ENCODE measurements at regions not wholly inside any gene's neighbourhood (a gene's known extent, or its start where the extent isn't known, plus 50 kb on each side); places are given as distances from the start of the nearest gene placed in this dataset.
"Not testable (repeated sequence)": the region's sequence is repeated elsewhere in the genome, so short reads cannot be mapped to it uniquely, and the experiment has no call there.

- no peak overlapping the region for H3K4me3 ChIP-seq
- TF ChIP-seq CTCF (IDR thresholded peaks at IDR 0.05) = no peak
- H3K27ac ChIP-seq = no peak overlapping the region
- no peaks in the 10 kb centered on the region for H3K4me1 ChIP-seq (ENCODE audit: control insufficient read depth in 1 of 2, low read depth in 2 of 2)
- DNase-seq (ENCODE audit: low spot score) (no peak), ATAC-seq (ENCODE audit: insufficient number of reproducible peaks, low FRiP score, low read depth) (no peak)
- no peaks in the 10 kb centered on the region for H3K36me3 ChIP-seq
- no peaks in the 10 kb centered on the region for H3K27me3 ChIP-seq (replicated peaks; ENCODE audit: insufficient read depth)
- H3K9me3 ChIP-seq = no peaks in the 10 kb centered on the region
Observed at GRCh38 chr2:183829931-183830330, 705.7 kb downstream of the NUP35 start.

GRCh38 chr2:183837157-183837556 is 712.9 kb downstream of the NUP35 start:
- Histone ChIP-seq H3K4me1 (ENCODE audit: control insufficient read depth in 1 of 2, low read depth in 2 of 2) (no peaks in the 10 kb centered on the region), H3K27me3 (replicated peaks; ENCODE audit: insufficient read depth) (no peaks in the 10 kb centered on the region), H3K4me3 (no peak overlapping the region), H3K36me3 (no peaks in the 10 kb centered on the region), H3K9me3 (no peaks in the 10 kb centered on the region), H3K27ac (no peak overlapping the region)
- no peak for TF ChIP-seq CTCF (IDR thresholded peaks at IDR 0.05)
- ATAC-seq (ENCODE audit: insufficient number of reproducible peaks, low FRiP score, low read depth) = no peak
- DNase-seq (ENCODE audit: low spot score) = no peak

- no peak overlapping the region for H3K4me3 ChIP-seq
- H3K4me1 ChIP-seq (ENCODE audit: control insufficient read depth in 1 of 2, low read depth in 2 of 2) = no peaks in the 10 kb centered on the region
- ATAC-seq (ENCODE audit: insufficient number of reproducible peaks, low FRiP score, low read depth) (no peak), DNase-seq (ENCODE audit: low spot score) (no peak)
- no peaks in the 10 kb centered on the region for H3K36me3 ChIP-seq
- H3K27me3 ChIP-seq (replicated peaks; ENCODE audit: insufficient read depth) = no peaks in the 10 kb centered on the region
- no peak overlapping the region for H3K27ac ChIP-seq
- no peak for TF ChIP-seq CTCF (IDR thresholded peaks at IDR 0.05)
- H3K9me3 ChIP-seq = no peaks in the 10 kb centered on the region
Observed at GRCh38 chr2:183838295-183838694, 714.1 kb downstream of the NUP35 start.

- no peak for TF ChIP-seq CTCF (IDR thresholded peaks at IDR 0.05)
- no peak overlapping the region for H3K4me3 ChIP-seq
- no peaks in the 10 kb centered on the region for H3K36me3 ChIP-seq
- no peaks in the 10 kb centered on the region for H3K4me1 ChIP-seq (ENCODE audit: control insufficient read depth in 1 of 2, low read depth in 2 of 2)
- DNase-seq (ENCODE audit: low spot score) (no peak), ATAC-seq (ENCODE audit: insufficient number of reproducible peaks, low FRiP score, low read depth) (no peak)
- H3K9me3 ChIP-seq = no peaks in the 10 kb centered on the region
- no peaks in the 10 kb centered on the region for H3K27me3 ChIP-seq (replicated peaks; ENCODE audit: insufficient read depth)
- no peak overlapping the region for H3K27ac ChIP-seq
Observed at GRCh38 chr2:183840061-183840584, 715.9 kb downstream of the NUP35 start.

- ATAC-seq (ENCODE audit: insufficient number of reproducible peaks, low FRiP score, low read depth); DNase-seq (ENCODE audit: low spot score); H3K9me3 ChIP-seq; H3K27ac ChIP-seq; H3K4me3 ChIP-seq; H3K36me3 ChIP-seq; H3K4me1 ChIP-seq (ENCODE audit: control insufficient read depth in 1 of 2, low read depth in 2 of 2); H3K27me3 ChIP-seq (replicated peaks; ENCODE audit: insufficient read depth): not testable (repeated sequence)
Observed at GRCh38 chr2:183849826-183850225, 725.6 kb downstream of the NUP35 start.

GRCh38 chr2:183859129-183859528 is 734.9 kb downstream of the NUP35 start:
- H3K27me3 ChIP-seq (replicated peaks; ENCODE audit: insufficient read depth) = no peaks in the 10 kb centered on the region
- no peaks in the 10 kb centered on the region for H3K4me1 ChIP-seq (ENCODE audit: control insufficient read depth in 1 of 2, low read depth in 2 of 2)
- no peak overlapping the region for H3K4me3 ChIP-seq
- TF ChIP-seq CTCF (IDR thresholded peaks at IDR 0.05) = no peak
- H3K9me3 ChIP-seq = no peaks in the 10 kb centered on the region
- DNase-seq (ENCODE audit: low spot score) (no peak), ATAC-seq (ENCODE audit: insufficient number of reproducible peaks, low FRiP score, low read depth) (no peak)
- no peak overlapping the region for H3K27ac ChIP-seq
- H3K36me3 ChIP-seq = no peaks in the 10 kb centered on the region
